ENCODE measurements at regions not wholly inside any gene's neighbourhood (a gene's known extent, or its start where the extent isn't known, plus 50 kb on each side); places are given as distances from the start of the nearest gene placed in this dataset.

DNA sequence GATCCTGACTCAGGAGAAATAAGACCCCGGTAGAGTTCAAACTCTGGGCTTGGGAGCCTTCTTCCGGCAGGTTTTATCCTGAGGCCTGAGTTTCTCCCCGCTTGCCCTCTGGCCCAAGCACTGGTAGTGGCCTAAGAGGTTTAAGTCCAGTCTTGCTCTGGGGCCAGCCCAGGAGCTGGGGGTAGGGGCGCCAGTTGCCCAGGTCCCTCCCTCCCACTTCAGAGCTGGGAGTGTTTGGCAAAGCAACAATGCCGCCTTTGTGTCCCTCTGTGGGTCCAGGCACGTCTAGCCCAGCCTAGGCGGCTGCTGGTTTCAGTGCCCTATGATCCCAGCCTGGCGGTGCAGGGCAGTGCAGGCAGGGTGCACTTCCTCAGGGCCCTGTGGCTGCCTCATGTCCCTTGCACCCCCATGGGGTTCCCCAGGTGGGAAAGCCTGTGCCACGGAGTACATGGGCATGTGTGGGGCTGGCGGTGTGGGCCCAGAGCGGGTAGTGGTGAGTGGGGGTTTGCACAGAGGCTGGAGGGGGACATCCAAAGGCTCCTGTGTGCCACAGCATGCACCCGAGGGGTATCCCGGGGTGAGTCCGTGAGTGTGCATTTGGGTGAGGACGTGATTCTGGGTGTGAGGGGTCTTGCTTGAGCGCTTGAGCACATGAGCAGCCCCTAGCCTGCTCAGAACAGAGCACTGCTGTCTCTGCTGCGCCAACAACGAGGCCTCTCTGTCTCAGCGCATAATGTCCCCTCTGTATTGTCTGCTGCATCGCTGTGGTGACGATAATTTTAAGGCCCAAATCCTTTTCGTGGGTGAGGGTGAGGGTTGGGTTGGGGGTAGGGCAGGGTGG, 61.7 kb upstream of the PSD2 start:
- TF ChIP-seq CTCF (IDR thresholded peaks at IDR 0.05; ENCODE audit: low read depth, low read length): no peak
- H3K4me3 ChIP-seq (ENCODE audit: low read depth, low read length): no peak overlapping the region

DNA sequence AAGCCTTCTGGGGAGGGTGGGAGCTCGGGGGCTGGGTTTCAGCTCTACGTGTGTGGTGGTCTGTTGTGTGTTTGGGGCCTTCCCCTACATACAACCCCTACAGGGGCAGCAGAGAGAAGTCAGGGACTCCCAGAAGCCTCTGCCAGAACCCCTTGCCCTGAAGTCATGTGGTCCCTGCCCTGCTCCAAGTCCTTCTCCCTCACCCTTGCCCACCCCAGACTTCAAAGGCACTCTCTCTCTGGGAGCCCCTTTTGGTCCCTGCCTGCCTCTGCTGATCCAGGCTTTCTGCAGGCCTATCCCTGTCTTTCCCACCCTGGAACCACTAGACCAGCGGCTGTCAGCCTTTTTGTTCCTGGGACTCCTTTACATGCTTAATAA, 61.1 kb upstream of the PSD2 start:
- no peak overlapping the region for H3K4me3 ChIP-seq (ENCODE audit: low read depth, low read length)
- TF ChIP-seq CTCF (IDR thresholded peaks at IDR 0.05; ENCODE audit: low read depth, low read length): no peak

DNA sequence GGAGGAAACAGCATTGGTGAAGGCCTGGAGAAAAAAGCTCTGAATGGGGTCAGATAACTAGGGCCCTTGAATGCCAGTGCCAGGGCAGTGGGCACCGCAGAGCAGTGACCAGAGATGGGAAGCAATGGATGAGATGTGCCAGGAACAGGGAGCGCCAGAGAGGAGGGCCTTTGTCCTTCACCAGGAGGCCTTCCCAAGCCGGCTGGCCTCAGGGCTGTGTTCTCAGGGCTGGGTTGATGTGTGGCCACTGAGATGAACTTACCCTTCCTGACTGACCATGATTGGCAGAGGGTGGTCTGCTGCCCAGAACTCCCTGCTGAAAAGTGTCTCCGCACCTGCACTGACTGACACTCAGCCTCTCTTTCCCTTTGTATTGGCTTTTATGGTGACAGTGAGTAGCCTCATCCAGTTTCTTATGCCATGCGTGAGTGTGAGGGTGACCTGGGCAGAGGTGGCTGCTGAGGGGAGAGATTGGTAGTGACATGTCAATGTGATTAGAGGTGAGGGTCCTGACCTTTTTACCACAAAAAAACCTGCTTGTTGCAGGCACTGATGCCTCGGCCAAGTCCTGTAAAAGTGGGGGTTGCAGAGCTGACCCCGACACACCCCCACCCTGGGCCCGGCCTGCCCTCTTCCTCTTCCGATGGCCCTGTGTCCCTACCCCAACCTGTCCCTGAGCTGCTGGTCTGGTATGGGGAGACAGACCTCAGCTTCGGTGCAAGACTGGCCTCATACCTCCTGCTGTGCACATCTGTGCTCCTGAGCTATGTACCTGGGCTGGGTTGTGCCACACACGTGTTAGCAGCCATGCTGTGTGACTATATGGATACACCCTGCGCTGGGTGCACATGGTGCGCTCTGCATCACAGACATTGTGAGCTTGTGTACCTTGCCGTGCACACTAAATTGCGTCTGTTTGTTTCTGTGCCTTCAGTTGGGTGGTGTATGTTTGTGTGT, 57.1 kb upstream of the PSD2 start:
- H3K4me3 ChIP-seq (ENCODE audit: low read depth, low read length): no peak overlapping the region
- no peak for TF ChIP-seq CTCF (IDR thresholded peaks at IDR 0.05; ENCODE audit: low read depth, low read length)

DNA sequence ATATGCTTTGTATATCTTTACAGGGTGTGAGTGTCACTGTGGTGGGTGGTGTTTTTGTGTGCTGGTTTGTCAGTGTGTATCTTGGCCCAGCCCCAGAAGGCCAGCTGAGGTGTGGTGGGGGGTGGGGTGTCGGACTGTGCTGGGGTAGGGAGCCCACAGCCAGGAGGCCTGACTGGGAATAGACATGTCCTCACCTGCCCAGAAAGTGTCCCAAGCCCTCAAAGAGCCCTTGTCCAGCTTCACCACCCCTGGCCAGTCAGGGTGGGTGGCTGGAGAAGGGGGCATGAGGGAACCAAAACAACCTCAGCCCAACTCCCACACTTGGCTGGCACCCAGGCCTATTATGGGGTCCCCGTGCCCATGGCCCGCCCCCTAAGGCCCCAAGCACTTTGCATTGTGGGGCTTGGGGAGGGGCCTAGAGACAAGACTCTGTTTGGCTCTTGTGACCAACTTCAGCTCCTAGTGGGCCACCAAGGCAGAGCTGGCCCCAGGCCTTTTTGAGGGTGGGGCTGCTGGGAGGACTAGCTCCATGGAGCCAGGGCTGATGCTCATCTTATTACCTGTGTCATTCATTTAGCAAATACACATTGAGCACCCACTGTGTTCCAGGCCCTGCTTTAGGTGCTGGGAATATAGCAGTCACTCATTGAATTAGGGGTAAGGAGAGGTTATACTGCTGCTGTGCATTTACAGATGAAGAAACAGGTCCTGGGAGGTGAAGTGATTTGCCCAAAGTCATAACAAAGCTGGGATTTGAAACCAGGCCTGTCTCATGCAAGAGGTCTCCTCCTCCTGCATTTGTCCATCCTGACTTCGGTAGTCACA, 56.2 kb upstream of the PSD2 start:
- no peak for TF ChIP-seq CTCF (IDR thresholded peaks at IDR 0.05; ENCODE audit: low read depth, low read length)
- no peak overlapping the region for H3K4me3 ChIP-seq (ENCODE audit: low read depth, low read length)

- no peak for TF ChIP-seq CTCF (IDR thresholded peaks at IDR 0.05; ENCODE audit: low read depth, low read length)
- H3K4me3 ChIP-seq (ENCODE audit: low read depth, low read length): no peak overlapping the region
These were observed 55.2 kb upstream of the PSD2 start for GRCh38 chr5:139740138-139740991.

- TF ChIP-seq CTCF (IDR thresholded peaks at IDR 0.05; ENCODE audit: low read depth, low read length): no peak
- H3K4me3 ChIP-seq (ENCODE audit: low read depth, low read length): no peak overlapping the region
These were observed 54.5 kb upstream of the PSD2 start for GRCh38 chr5:139740992-139741672.

Measured in WI38 (cell line).